ENCODE measurements at regions not wholly inside any gene's neighbourhood (a gene's known extent, or its start where the extent isn't known, plus 50 kb on each side); places are given as distances from the start of the nearest gene placed in this dataset.
"Not testable (repeated sequence)": the region's sequence is repeated elsewhere in the genome, so short reads cannot be mapped to it uniquely, and the experiment has no call there.

GRCh38 chrX:128581615-128582014 lies 529.4 kb upstream of the ACTRT1 start:
- DNase-seq = no peak

GRCh38 chrX:128543114-128543513 lies 490.9 kb upstream of the ACTRT1 start:
- no peak for DNase-seq

GRCh38 chrX:128518508-128518907 lies 466.3 kb upstream of the ACTRT1 start:
- no peak for DNase-seq

- DNase-seq = no peak
Measured at GRCh38 chrX:128517691-128518090, 465.5 kb upstream of the ACTRT1 start.

GRCh38 chrX:128504496-128504895 lies 452.3 kb upstream of the ACTRT1 start:
- no peak for DNase-seq

- no peak for DNase-seq
Measured at GRCh38 chrX:128464116-128464515, 411.9 kb upstream of the ACTRT1 start.

GRCh38 chrX:128460835-128461234 lies 408.6 kb upstream of the ACTRT1 start:
- no peak for DNase-seq

- DNase-seq = no peak
Measured at GRCh38 chrX:128458888-128459287, 406.7 kb upstream of the ACTRT1 start.

- DNase-seq = no peak
Measured at GRCh38 chrX:128457674-128458073, 405.5 kb upstream of the ACTRT1 start.

GRCh38 chrX:128439159-128439558 lies 387.0 kb upstream of the ACTRT1 start:
- DNase-seq = no peak

- DNase-seq = no peak
Measured at GRCh38 chrX:128438082-128438481, 385.9 kb upstream of the ACTRT1 start.

GRCh38 chrX:128436397-128437103 lies 384.3 kb upstream of the ACTRT1 start:
- DNase-seq = no peak

- DNase-seq = no peak
Measured at GRCh38 chrX:128425546-128425945, 373.3 kb upstream of the ACTRT1 start.

GRCh38 chrX:128408842-128409241 lies 356.6 kb upstream of the ACTRT1 start:
- no peak for DNase-seq

- no peak for DNase-seq
Measured at GRCh38 chrX:128396601-128397000, 344.4 kb upstream of the ACTRT1 start.

GRCh38 chrX:128383846-128384245 lies 331.6 kb upstream of the ACTRT1 start:
- not testable (repeated sequence) for DNase-seq

GRCh38 chrX:128365492-128365891 lies 313.3 kb upstream of the ACTRT1 start:
- DNase-seq = no peak

GRCh38 chrX:128335671-128336070 lies 283.5 kb upstream of the ACTRT1 start:
- no peak for DNase-seq

GRCh38 chrX:128334821-128335220 lies 282.6 kb upstream of the ACTRT1 start:
- no peak for DNase-seq

- no peak for DNase-seq
Measured at GRCh38 chrX:128310912-128311311, 258.7 kb upstream of the ACTRT1 start.

- no peak for DNase-seq
Measured at GRCh38 chrX:128309311-128309710, 257.1 kb upstream of the ACTRT1 start.

GRCh38 chrX:128294198-128294597 lies 242.0 kb upstream of the ACTRT1 start:
- no peak for DNase-seq

GRCh38 chrX:128287693-128288092 lies 235.5 kb upstream of the ACTRT1 start:
- DNase-seq = no peak

GRCh38 chrX:128250621-128251020 lies 198.4 kb upstream of the ACTRT1 start:
- DNase-seq = no peak

GRCh38 chrX:128216364-128216763 lies 164.2 kb upstream of the ACTRT1 start:
- no peak for DNase-seq
